Epithelial cell of esophagus (primary cell): ENCODE measurements at regions not wholly inside any gene's neighbourhood (a gene's known extent, or its start where the extent isn't known, plus 50 kb on each side); places are given as distances from the start of the nearest gene placed in this dataset.

Experiments
- DNase-seq: peaks from one replicate; pipeline ENCODE4 v3.0.0; 2010; ENCODE audit warnings: low read depth
- H3K4me3 ChIP-seq: 2 replicates; pipeline ENCODE4 v1.5.1; 2011; ENCODE audit warnings: mild to moderate bottlenecking, low read length, control low read depth
- CTCF ChIP-seq: IDR thresholded peaks from 2 replicates; pipeline ENCODE4 v1.5.1; 2011; ENCODE audit warnings: low read depth, mild to moderate bottlenecking, low read length, control low read depth, inconsistent platforms; ENCODE audit not compliant: insufficient read depth; ENCODE audit errors: missing control alignments

GRCh38 chr3:177478170-177478867 lies 281.0 kb upstream of the TBL1XR1 start:
- no peak for TF ChIP-seq CTCF
- peak; percentile 97 for DNase-seq
- H3K4me3 ChIP-seq, result no peak overlapping the region

- no peak for DNase-seq
- no peak for TF ChIP-seq CTCF
- no peak overlapping the region for H3K4me3 ChIP-seq
These were observed 282.3 kb upstream of the TBL1XR1 start for GRCh38 chr3:177479630-177480029.

- no peak for DNase-seq
- H3K4me3 ChIP-seq, result no peak overlapping the region
- TF ChIP-seq CTCF, result no peak
These were observed 284.0 kb upstream of the TBL1XR1 start for GRCh38 chr3:177481329-177481728.

- H3K4me3 ChIP-seq, result no peak overlapping the region
- TF ChIP-seq CTCF, result no peak
- DNase-seq, result no peak
These were observed 284.9 kb upstream of the TBL1XR1 start for GRCh38 chr3:177482048-177482691.

- peak; percentile 50 for TF ChIP-seq CTCF
- peak; percentile 85 for DNase-seq
These were observed 286.1 kb upstream of the TBL1XR1 start for GRCh38 chr3:177483182-177483967.

GRCh38 chr3:177484206-177484605 lies 286.9 kb upstream of the TBL1XR1 start:
- no peak overlapping the region for H3K4me3 ChIP-seq
- no peak for DNase-seq
- no peak for TF ChIP-seq CTCF

More at GRCh38 chr3:177483182-177483967, 286.1 kb upstream of the TBL1XR1 start:
- H3K4me3 ChIP-seq, result no peak overlapping the region

- TF ChIP-seq CTCF, result no peak
- H3K4me3 ChIP-seq, result no peak overlapping the region
- peak; percentile 46 for DNase-seq
These were observed 287.6 kb upstream of the TBL1XR1 start for GRCh38 chr3:177484926-177485325.
